Trophoblast cell (in vitro differentiated cells and primary cell): ENCODE measurements at regions not wholly inside any gene's neighbourhood (a gene's known extent, or its start where the extent isn't known, plus 50 kb on each side); places are given as distances from the start of the nearest gene placed in this dataset.

Source experiments
- DNase-seq, 2 donors: peaks; one replicate each; pipeline ENCODE4 v3.0.0-alpha.2; 2016
- H2AFZ ChIP-seq: 2 replicates; pipeline ENCODE4 v1.6.1; 2013; ENCODE audit warnings: low read length, moderate library complexity, mild to moderate bottlenecking; ENCODE audit not compliant: insufficient read depth, poor library complexity
- H2AK5ac ChIP-seq: 2 replicates; pipeline ENCODE4 v1.6.1; 2013; ENCODE audit warnings: mild to moderate bottlenecking, low read length
- H2BK120ac ChIP-seq: 2 replicates; pipeline ENCODE4 v1.6.1; 2013; ENCODE audit warnings: low read length, mild to moderate bottlenecking, moderate library complexity; ENCODE audit not compliant: insufficient read depth, poor library complexity
- H2BK12ac ChIP-seq: 2 replicates; pipeline ENCODE4 v1.6.1; 2013; ENCODE audit warnings: mild to moderate bottlenecking, low read length, moderate library complexity
- H2BK5ac ChIP-seq: 2 replicates; pipeline ENCODE4 v1.6.1; 2013; ENCODE audit warnings: low read length, low read depth, moderate library complexity, mild to moderate bottlenecking; ENCODE audit not compliant: poor library complexity
- H3K14ac ChIP-seq: 2 replicates; pipeline ENCODE4 v1.6.1; 2013; ENCODE audit warnings: mild to moderate bottlenecking, low read length
- H3K18ac ChIP-seq: 2 replicates; pipeline ENCODE4 v1.6.1; 2013; ENCODE audit warnings: mild to moderate bottlenecking, low read length
- H3K23ac ChIP-seq: 2 replicates; pipeline ENCODE4 v1.6.1; 2013; ENCODE audit warnings: low read length
- H3K27ac ChIP-seq: 2 replicates; pipeline ENCODE4 v1.5.1; 2013; ENCODE audit warnings: low read depth, mild to moderate bottlenecking, inconsistent platforms, low read length, moderate library complexity
- H3K27me3 ChIP-seq: 2 replicates; pipeline ENCODE4 v1.6.1; 2013; ENCODE audit warnings: inconsistent platforms, mild to moderate bottlenecking, low read length, moderate library complexity; ENCODE audit not compliant: insufficient read depth
- H3K36me3 ChIP-seq, 2 experiments: 1 replicate in 1 of 2; 2 replicates in 1 of 2; pipeline ENCODE4 v1.6.1; 2013; ENCODE audit warnings: low read length in 2 of 2, mild to moderate bottlenecking in 2 of 2, moderate library complexity in 1 of 2; ENCODE audit not compliant: insufficient read depth in 2 of 2, control insufficient read depth in 1 of 2
- H3K4ac ChIP-seq: 2 replicates; pipeline ENCODE4 v1.6.1; 2013; ENCODE audit warnings: low read depth, mild to moderate bottlenecking, low read length, moderate library complexity
- H3K4me1 ChIP-seq, 2 experiments: 1 replicate in 1 of 2; 2 replicates in 1 of 2; pipeline ENCODE4 v1.6.1; 2013; ENCODE audit warnings: low read length in 2 of 2, mild to moderate bottlenecking in 2 of 2, moderate library complexity in 1 of 2; ENCODE audit not compliant: insufficient read depth in 2 of 2, control insufficient read depth in 1 of 2
- H3K4me2 ChIP-seq: 2 replicates; pipeline ENCODE4 v1.6.1; 2013; ENCODE audit warnings: inconsistent platforms, mild to moderate bottlenecking, low read length, moderate library complexity
- H3K4me3 ChIP-seq: 2 replicates; pipeline ENCODE4 v1.5.1; 2013; ENCODE audit warnings: mild to moderate bottlenecking, low read depth, low read length, inconsistent platforms
- H3K79me1 ChIP-seq: one replicate; pipeline ENCODE4 v1.6.1; 2013; ENCODE audit warnings: low read length
- H3K79me2 ChIP-seq: 2 replicates; pipeline ENCODE4 v1.6.1; 2013; ENCODE audit warnings: low read length, mild to moderate bottlenecking; ENCODE audit not compliant: control insufficient read depth, insufficient read depth, poor library complexity
- H3K9ac ChIP-seq: 2 replicates; pipeline ENCODE4 v1.6.1; 2013; ENCODE audit warnings: mild to moderate bottlenecking, low read length
- H3K9me3 ChIP-seq: 2 replicates; pipeline ENCODE4 v1.6.1; 2013; ENCODE audit warnings: low read depth, mild to moderate bottlenecking, control low read depth, inconsistent platforms, low read length; ENCODE audit not compliant: insufficient read depth
- H4K12ac ChIP-seq: 2 replicates; pipeline ENCODE4 v1.6.1; 2013; ENCODE audit warnings: low read depth, mild to moderate bottlenecking, low read length, moderate library complexity
- H4K8ac ChIP-seq: 2 replicates; pipeline ENCODE4 v1.6.1; 2013; ENCODE audit warnings: low read depth, mild to moderate bottlenecking, low read length, moderate library complexity
- H4K91ac ChIP-seq: one replicate; pipeline ENCODE4 v1.6.1; 2013; ENCODE audit warnings: low read depth, mild to moderate bottlenecking, low read length, moderate library complexity
- WGBS: extraction: QIAGEN DNeasy Blood & Tissue Kit; methylation state at CpG from one replicate; pipeline ENCODE4 v1.1.7; 2013; ENCODE audit warnings: missing lambda C conversion rate; ENCODE audit not compliant: insufficient read length, insufficient coverage; ENCODE audit errors: extremely low coverage; 5-methylcytosine and 5-hydroxymethylcytosine counted together

DNA sequence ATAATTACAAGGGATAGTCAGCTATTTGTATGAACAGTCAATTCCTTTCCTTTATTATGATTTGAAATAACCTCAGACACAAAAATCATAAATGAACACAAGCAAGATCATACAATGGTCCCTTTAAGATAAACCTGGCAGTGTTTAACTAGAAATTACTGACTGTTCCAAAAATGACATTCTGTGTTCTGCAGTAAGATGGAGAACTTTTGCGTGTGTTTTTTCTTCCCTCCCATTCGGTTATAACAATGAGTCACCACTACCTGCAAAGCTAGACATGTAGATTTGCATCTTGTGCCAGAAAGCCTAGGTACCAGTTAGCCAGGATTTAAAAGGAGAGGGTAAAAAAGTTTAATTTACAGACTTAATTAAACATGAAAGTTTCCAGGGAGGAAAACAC lies 248.2 kb upstream of the ADAMTS9 start:
- no CpG with 5 or more reads among the region's 2 CpGs for WGBS
- no peak overlapping the region for H2BK120ac ChIP-seq

DNA sequence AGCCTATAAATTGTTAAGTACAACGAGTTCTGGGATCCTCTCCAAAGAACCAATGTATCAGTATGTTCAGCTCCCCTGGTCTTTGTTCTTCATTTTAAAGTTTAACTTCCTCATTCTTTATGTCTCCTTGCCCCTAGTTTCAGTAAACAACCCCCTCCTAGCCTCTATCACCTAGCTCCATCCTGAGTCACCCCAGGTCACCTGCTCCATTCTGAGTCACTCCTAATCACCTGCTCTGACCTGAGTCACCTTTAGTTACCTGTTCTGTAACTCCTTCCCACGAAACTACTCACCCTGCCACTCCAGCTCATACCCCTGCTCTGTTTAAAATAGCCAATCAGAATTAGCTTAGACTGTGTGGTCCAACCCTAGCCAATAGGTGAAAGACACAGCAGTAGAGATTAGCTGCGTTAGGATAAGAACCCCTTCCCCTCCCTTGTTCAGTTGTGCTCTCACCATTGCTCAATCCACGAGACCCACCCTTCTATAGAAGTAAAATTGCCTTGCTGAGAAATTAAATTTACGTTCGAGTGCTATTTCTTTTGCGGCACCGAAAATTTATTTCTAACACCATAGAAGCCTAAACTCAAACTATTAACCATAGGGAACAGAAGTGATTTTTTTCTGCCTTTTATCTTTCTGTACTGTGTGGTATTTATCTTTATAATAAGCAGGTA lies 245.0 kb upstream of the ADAMTS9 start:
- no peak overlapping the region for H3K9ac ChIP-seq
- H3K14ac ChIP-seq = no peak overlapping the region
- H3K9me3 ChIP-seq = peaks cover 4% of the 10 kb centered on the region
- no peak overlapping the region for H2BK12ac ChIP-seq
- peaks cover 0 to 4% of the 10 kb centered on the region in 2 experiments for H3K36me3 ChIP-seq
- no peaks in the 10 kb centered on the region for H3K27me3 ChIP-seq
- H3K18ac ChIP-seq = no peak overlapping the region
- H3K4me2 ChIP-seq = no peak overlapping the region
- H3K79me2 ChIP-seq = no peaks in the 10 kb centered on the region
- H2BK5ac ChIP-seq = no peak overlapping the region
- no peaks in the 10 kb centered on the region for H3K4me1 ChIP-seq
- H2AK5ac ChIP-seq = no peak overlapping the region
- no peak overlapping the region for H4K12ac ChIP-seq
- H2AFZ ChIP-seq = no peak overlapping the region
- no peaks in the 10 kb centered on the region for H3K79me1 ChIP-seq
- no peak overlapping the region for H3K23ac ChIP-seq
- no peak overlapping the region for H3K4me3 ChIP-seq
- H2BK120ac ChIP-seq = no peak overlapping the region
- no CpG with 5 or more reads among the region's 8 CpGs for WGBS
- no peak overlapping the region for H4K8ac ChIP-seq
- no peak overlapping the region for H3K4ac ChIP-seq
- H4K91ac ChIP-seq = no peak overlapping the region
- peak; percentile 79 for DNase-seq
- no peak overlapping the region for H3K27ac ChIP-seq

More for the DNA sequence above, 248.2 kb upstream of the ADAMTS9 start:
- no peak overlapping the region for H3K9ac ChIP-seq
- no peak overlapping the region for H3K4me2 ChIP-seq
- H3K4me3 ChIP-seq = no peak overlapping the region
- H2BK12ac ChIP-seq = no peak overlapping the region
- no peak overlapping the region for H4K12ac ChIP-seq
- no peaks in the 10 kb centered on the region for H3K79me1 ChIP-seq
- no peaks in the 10 kb centered on the region for H3K79me2 ChIP-seq
- H2BK5ac ChIP-seq = no peak overlapping the region
- no peak overlapping the region for H2AK5ac ChIP-seq
- H3K4ac ChIP-seq = no peak overlapping the region
- no peaks in the 10 kb centered on the region for H3K4me1 ChIP-seq
- no peak overlapping the region for H2AFZ ChIP-seq
- no peak overlapping the region for H3K14ac ChIP-seq
- no peak overlapping the region for H4K91ac ChIP-seq
- no peak overlapping the region for H3K27ac ChIP-seq
- peaks cover 4% of the 10 kb centered on the region for H3K9me3 ChIP-seq
- no peak for DNase-seq
- no peak overlapping the region for H4K8ac ChIP-seq
- H3K18ac ChIP-seq = no peak overlapping the region
- no peaks in the 10 kb centered on the region for H3K27me3 ChIP-seq
- no peak overlapping the region for H3K23ac ChIP-seq
- peaks cover 0 to 4% of the 10 kb centered on the region in 2 experiments for H3K36me3 ChIP-seq

DNA sequence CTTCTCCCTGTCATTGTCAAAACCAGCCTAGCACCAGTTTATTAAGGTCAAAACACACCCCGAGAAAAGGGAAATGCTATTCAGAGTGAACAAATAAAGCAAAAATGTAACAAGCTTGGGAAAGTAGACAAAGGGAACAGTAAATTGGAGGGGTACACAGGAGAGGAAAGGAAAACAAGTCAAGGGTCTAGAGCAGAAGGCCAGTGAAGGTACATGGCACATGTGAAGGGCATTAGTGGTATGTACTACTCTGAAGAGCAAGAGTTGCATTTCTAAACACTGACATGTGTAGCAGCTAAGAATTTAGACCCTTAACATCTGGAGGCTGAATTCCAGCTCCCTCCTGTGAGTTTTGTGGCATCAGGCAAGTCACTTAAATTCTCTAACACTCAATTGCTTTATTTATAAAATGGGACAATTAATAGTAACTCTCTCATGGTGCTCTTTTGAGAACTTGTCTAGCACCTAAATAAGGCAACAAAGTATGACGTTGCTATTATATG lies 244.3 kb upstream of the ADAMTS9 start:
- no peak overlapping the region for H3K4me2 ChIP-seq
- H3K79me1 ChIP-seq = no peaks in the 10 kb centered on the region

DNA sequence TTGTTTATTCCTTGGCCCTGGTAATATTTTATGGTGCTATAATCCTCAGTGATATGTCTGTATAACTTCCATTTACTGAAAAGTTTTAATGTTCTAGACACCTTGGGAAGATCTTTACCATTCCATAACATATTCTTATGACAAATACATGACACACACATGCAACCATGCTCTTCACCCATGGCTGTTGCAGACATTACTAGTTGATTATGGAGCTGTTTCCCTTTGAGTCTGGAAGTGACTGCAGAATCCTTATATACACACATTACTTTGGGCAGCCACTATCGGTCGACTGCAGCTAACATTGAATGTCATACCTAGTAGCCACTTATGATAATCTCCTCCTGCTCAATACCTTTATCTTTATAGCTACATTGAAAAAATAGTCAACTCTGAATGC lies 243.1 kb upstream of the ADAMTS9 start:
- Histone ChIP-seq H4K91ac (no peak overlapping the region), H2AK5ac (no peak overlapping the region)

More for the DNA sequence above, 244.3 kb upstream of the ADAMTS9 start:
- H3K27ac ChIP-seq = no peak overlapping the region
- H3K27me3 ChIP-seq = no peaks in the 10 kb centered on the region
- H3K9ac ChIP-seq = no peak overlapping the region
- H2AFZ ChIP-seq = no peak overlapping the region
- H3K4me1 ChIP-seq = no peaks in the 10 kb centered on the region
- H2BK5ac ChIP-seq = no peak overlapping the region
- H3K9me3 ChIP-seq = peaks cover 4% of the 10 kb centered on the region
- no peak overlapping the region for H2AK5ac ChIP-seq
- no peaks in the 10 kb centered on the region for H3K79me2 ChIP-seq
- no peak overlapping the region for H3K18ac ChIP-seq
- no peak overlapping the region for H2BK12ac ChIP-seq
- H3K36me3 ChIP-seq = peaks cover 0 to 4% of the 10 kb centered on the region in 2 experiments
- no peak overlapping the region for H3K14ac ChIP-seq
- no peak overlapping the region for H3K23ac ChIP-seq
- no peak overlapping the region for H3K4me3 ChIP-seq
- H3K4ac ChIP-seq = no peak overlapping the region
- no peak overlapping the region for H2BK120ac ChIP-seq
- H4K8ac ChIP-seq = no peak overlapping the region
- peak; percentile 2 to 52 for DNase-seq
- H4K12ac ChIP-seq = no peak overlapping the region
- no peak overlapping the region for H4K91ac ChIP-seq
- no CpG with 5 or more reads among the region's 2 CpGs for WGBS

More for the DNA sequence above, 243.1 kb upstream of the ADAMTS9 start:
- Histone ChIP-seq H2BK5ac (no peak overlapping the region), H4K12ac (no peak overlapping the region), H3K27ac (no peak overlapping the region), H3K4me1 (no peaks in the 10 kb centered on the region), H2BK12ac (no peak overlapping the region), H3K4me2 (no peak overlapping the region), H2AFZ (no peak overlapping the region), H3K9me3 (peaks cover 4% of the 10 kb centered on the region), H3K14ac (no peak overlapping the region), H3K18ac (no peak overlapping the region), H4K8ac (no peak overlapping the region), H3K79me1 (no peaks in the 10 kb centered on the region), H3K27me3 (no peaks in the 10 kb centered on the region), H2BK120ac (no peak overlapping the region), H3K4me3 (no peak overlapping the region), H3K9ac (no peak overlapping the region), H3K4ac (no peak overlapping the region), H3K36me3 (peaks cover 0 to 4% of the 10 kb centered on the region in 2 experiments), H3K79me2 (no peaks in the 10 kb centered on the region), H3K23ac (no peak overlapping the region)
- no peak for DNase-seq
- WGBS = no CpG with 5 or more reads among the region's 2 CpGs
